Panc1 (cell line): ENCODE measurements at regions not wholly inside any gene's neighbourhood (a gene's known extent, or its start where the extent isn't known, plus 50 kb on each side); places are given as distances from the start of the nearest gene placed in this dataset.

Source experiments
- CTCF ChIP-seq: fragments of 450-650 bp; IDR thresholded peaks from 2 replicates; pipeline ENCODE4 v1.5.1; 2017; ENCODE audit warnings: mild to moderate bottlenecking
- POLR2AphosphoS5 ChIP-seq: IDR thresholded peaks from 2 replicates; pipeline ENCODE4 v1.6.1; 2012; ENCODE audit warnings: mild to moderate bottlenecking, low read depth, low read length, moderate library complexity

GRCh38 chrX:40806513-40807220 is 71.3 kb upstream of the MED14 start:
- no peak for TF ChIP-seq CTCF
- TF ChIP-seq POLR2AphosphoS5, result no peak
